Mesothelial cell of epicardium (in vitro differentiated cells): ENCODE measurements at regions not wholly inside any gene's neighbourhood (a gene's known extent, or its start where the extent isn't known, plus 50 kb on each side); places are given as distances from the start of the nearest gene placed in this dataset.

ENCODE experiments used
- DNase-seq, 2 experiments: peaks; one replicate each; pipeline ENCODE4 v3.0.0; 2021; ENCODE audit warnings: low spot score in 2 of 2; ENCODE audit not compliant: unreplicated experiment in 2 of 2
- H3K27ac Mint-ChIP-seq: 2 replicates; pipeline ENCODE4 v1.8.0; 2021; ENCODE audit warnings: mixed read lengths
- H3K27me3 Mint-ChIP-seq: 2 replicates; pipeline ENCODE4 v1.8.0; 2021; ENCODE audit warnings: low read depth, mixed read lengths
- H3K36me3 Mint-ChIP-seq: 2 replicates; pipeline ENCODE4 v1.8.0; 2021; ENCODE audit warnings: mixed read lengths
- H3K4me1 Mint-ChIP-seq: 2 replicates; pipeline ENCODE4 v1.8.0; 2021; ENCODE audit warnings: mixed read lengths
- H3K4me3 Mint-ChIP-seq: 2 replicates; pipeline ENCODE4 v1.8.0; 2021; ENCODE audit warnings: mild to moderate bottlenecking, moderate library complexity, mixed read lengths
- H3K9me3 Mint-ChIP-seq: 2 replicates; pipeline ENCODE4 v1.8.0; 2021; ENCODE audit warnings: mixed read lengths
- TF ChIP-seq, protein P1 (sequence below): fragments of 200-600 bp; sonication (generic); IDR thresholded peaks from one replicate; pipeline ENCODE4 v1.5.0; 2021; ENCODE audit warnings: antibody characterized with exemption; ENCODE audit not compliant: unreplicated experiment

DNA sequence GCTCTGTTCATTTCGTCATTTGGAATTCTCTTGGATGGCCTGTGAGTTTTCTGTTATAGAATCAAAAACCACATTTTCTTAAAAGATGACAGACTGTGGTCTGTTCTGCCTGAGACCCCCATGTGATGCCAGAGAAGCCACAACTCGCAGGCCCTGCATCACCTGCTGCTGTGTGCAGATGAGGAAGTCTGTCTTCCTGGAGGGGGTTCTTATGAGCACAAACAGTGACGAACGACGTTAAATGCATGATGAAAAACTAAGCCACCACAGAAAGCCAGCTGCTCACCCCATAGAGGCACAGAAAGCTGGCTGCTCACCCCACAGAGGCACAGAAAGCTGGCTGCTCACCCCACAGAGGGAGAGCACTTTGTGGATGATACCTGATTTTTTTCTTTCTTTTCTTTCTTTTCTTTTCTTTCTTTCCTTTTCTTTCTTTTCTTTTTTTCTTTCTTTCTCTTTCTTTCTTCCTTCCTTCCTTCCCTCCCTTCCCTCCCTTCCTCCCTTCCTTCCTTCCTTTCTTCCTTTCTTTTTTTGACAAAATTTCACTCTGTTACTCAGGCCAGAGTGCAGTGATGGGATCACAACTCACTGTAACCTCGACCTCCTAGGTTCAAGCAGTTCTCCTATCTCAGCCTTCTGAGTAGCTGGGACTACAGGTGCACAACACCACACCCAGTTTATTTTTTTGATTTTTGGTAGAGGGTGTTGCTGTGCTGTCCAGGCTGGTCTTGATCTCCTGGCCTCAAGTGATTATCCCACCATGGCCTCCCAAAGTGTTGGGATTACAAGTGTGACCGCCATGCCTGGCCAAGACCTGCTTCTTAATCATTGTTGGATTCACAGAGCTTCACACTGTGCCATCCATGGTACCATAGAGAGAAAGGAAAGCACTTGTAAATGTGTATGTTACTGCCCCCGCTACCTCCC lies 1191.4 kb downstream of the UQCRFS1 start:
- Mint-ChIP-seq H3K27me3 (no peaks in the 10 kb centered on the region), H3K4me1 (no peaks in the 10 kb centered on the region), H3K27ac (no peak overlapping the region), H3K4me3 (no peak overlapping the region), H3K36me3 (no peaks in the 10 kb centered on the region), H3K9me3 (no peaks in the 10 kb centered on the region)
- DNase-seq = no peak
- TF ChIP-seq, protein P1, sequence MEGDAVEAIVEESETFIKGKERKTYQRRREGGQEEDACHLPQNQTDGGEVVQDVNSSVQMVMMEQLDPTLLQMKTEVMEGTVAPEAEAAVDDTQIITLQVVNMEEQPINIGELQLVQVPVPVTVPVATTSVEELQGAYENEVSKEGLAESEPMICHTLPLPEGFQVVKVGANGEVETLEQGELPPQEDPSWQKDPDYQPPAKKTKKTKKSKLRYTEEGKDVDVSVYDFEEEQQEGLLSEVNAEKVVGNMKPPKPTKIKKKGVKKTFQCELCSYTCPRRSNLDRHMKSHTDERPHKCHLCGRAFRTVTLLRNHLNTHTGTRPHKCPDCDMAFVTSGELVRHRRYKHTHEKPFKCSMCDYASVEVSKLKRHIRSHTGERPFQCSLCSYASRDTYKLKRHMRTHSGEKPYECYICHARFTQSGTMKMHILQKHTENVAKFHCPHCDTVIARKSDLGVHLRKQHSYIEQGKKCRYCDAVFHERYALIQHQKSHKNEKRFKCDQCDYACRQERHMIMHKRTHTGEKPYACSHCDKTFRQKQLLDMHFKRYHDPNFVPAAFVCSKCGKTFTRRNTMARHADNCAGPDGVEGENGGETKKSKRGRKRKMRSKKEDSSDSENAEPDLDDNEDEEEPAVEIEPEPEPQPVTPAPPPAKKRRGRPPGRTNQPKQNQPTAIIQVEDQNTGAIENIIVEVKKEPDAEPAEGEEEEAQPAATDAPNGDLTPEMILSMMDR = no peak

DNA sequence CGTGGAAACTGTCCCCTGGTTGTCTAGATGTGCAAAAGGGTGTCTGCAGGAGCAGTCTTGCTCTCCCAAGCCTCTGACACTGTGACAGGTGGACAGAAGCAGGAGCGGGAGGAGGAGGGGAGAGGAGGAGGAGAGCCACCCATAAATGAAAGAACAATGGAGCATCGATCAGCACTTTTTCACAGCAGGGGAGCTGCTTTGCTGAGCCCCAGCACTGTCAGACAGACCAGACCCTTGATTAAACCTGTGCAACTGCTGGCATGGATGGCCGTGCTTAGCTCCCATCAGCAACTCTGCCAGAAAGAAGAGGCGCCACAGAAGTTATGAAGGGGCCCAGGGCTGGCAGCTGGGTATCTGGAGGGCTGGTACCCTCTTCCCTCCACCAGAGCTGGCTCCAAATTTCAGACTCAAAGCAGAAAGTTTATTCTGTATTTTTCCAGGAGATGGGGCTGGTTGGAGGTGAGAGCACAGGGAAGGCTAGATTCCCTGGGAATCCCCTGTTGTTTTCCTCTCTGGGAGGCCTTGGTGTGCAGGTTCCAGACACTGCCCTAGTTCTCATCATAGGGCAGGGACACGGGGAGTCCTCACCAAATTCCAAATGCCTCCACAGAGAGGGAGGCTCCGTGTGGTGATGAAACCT lies 1192.2 kb downstream of the UQCRFS1 start:
- Mint-ChIP-seq H3K9me3 (no peaks in the 10 kb centered on the region), H3K27me3 (no peaks in the 10 kb centered on the region), H3K4me3 (no peak overlapping the region), H3K4me1 (no peaks in the 10 kb centered on the region), H3K36me3 (no peaks in the 10 kb centered on the region), H3K27ac (no peak overlapping the region)
- no peak for DNase-seq
- TF ChIP-seq, protein P1 = no peak

DNA sequence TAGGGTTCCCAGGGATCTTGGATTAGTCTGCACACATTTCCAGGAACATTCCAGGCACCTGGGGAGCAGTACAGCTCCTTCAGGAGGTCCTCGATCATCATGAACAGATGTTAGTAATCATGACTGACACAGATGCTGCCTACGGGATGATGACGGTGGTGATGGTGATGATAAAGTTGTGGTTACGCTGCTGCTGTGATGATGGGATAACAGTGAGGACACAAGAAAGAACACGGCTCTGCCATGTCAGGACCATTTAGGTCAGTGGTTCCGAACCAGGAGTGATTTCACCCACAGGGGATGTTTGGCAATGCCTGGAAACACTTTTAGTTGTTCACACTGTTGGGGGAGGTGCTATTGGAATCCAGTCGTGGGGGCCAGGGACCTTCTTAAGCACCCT lies 1193.0 kb downstream of the UQCRFS1 start:
- H3K4me3 Mint-ChIP-seq = no peak overlapping the region
- H3K36me3 Mint-ChIP-seq = no peaks in the 10 kb centered on the region
- H3K27ac Mint-ChIP-seq = no peak overlapping the region
- no peaks in the 10 kb centered on the region for H3K27me3 Mint-ChIP-seq
- no peak for DNase-seq
- H3K4me1 Mint-ChIP-seq = no peaks in the 10 kb centered on the region
- TF ChIP-seq, protein P1 = no peak
- no peaks in the 10 kb centered on the region for H3K9me3 Mint-ChIP-seq

DNA sequence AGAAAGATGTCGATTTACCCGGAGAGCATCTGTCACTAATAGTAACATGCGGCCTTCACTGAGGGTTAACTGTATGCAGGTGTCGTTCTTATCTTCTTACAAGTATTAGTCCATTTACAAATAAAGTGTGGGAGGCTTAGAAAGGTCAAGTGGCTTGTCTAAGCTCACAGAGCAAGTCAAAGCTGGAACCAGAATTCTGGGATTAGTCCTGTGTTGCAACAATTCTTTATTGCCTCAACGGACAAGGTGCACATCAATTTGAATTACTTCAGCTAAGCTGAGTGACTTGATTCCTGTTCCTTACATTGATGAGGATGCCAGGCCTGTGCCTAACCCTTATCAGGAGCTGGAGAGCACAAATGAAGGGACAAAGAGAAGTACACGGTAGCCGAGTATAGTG lies 1193.6 kb downstream of the UQCRFS1 start:
- H3K36me3 Mint-ChIP-seq = no peaks in the 10 kb centered on the region
- H3K4me1 Mint-ChIP-seq = no peaks in the 10 kb centered on the region
- no peak overlapping the region for H3K27ac Mint-ChIP-seq
- H3K27me3 Mint-ChIP-seq = no peaks in the 10 kb centered on the region
- TF ChIP-seq, protein P1 = no peak
- DNase-seq = no peak
- no peak overlapping the region for H3K4me3 Mint-ChIP-seq
- H3K9me3 Mint-ChIP-seq = no peaks in the 10 kb centered on the region

DNA sequence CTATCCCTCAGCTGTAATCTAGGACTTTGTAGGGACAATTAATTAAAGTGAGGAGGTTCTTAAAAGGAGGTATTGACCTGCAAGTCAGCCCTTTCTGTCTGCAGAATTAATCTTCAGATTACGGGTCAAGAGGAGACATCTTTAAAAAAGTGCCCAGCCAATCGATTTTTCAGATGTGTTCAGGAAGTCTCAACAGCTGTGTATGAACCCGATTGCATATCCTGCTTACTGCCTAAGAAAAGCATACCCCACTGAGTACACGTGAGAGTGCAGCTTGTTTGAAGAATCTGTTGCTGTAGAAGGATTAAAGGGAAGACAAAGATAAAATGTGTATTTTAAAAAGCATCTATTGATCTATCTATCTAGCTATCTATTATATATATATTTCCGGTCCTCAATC lies 1194.5 kb downstream of the UQCRFS1 start:
- Mint-ChIP-seq H3K4me3 (no peak overlapping the region), H3K36me3 (no peaks in the 10 kb centered on the region), H3K9me3 (no peaks in the 10 kb centered on the region), H3K4me1 (no peaks in the 10 kb centered on the region), H3K27ac (no peak overlapping the region), H3K27me3 (no peaks in the 10 kb centered on the region)
- DNase-seq = no peak
- TF ChIP-seq, protein P1 = no peak
